ENCODE measurements at regions not wholly inside any gene's neighbourhood (a gene's known extent, or its start where the extent isn't known, plus 50 kb on each side); places are given as distances from the start of the nearest gene placed in this dataset.
"Not testable (repeated sequence)": the region's sequence is repeated elsewhere in the genome, so short reads cannot be mapped to it uniquely, and the experiment has no call there.

GRCh38 chr9:42437057-42437759 lies 253.7 kb downstream of the SPATA31A6 start:
- TF ChIP-seq, protein P1, sequence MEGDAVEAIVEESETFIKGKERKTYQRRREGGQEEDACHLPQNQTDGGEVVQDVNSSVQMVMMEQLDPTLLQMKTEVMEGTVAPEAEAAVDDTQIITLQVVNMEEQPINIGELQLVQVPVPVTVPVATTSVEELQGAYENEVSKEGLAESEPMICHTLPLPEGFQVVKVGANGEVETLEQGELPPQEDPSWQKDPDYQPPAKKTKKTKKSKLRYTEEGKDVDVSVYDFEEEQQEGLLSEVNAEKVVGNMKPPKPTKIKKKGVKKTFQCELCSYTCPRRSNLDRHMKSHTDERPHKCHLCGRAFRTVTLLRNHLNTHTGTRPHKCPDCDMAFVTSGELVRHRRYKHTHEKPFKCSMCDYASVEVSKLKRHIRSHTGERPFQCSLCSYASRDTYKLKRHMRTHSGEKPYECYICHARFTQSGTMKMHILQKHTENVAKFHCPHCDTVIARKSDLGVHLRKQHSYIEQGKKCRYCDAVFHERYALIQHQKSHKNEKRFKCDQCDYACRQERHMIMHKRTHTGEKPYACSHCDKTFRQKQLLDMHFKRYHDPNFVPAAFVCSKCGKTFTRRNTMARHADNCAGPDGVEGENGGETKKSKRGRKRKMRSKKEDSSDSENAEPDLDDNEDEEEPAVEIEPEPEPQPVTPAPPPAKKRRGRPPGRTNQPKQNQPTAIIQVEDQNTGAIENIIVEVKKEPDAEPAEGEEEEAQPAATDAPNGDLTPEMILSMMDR (conservative IDR thresholded peaks at IDR 0.05 in 1 of 2, IDR thresholded peaks at IDR 0.05 in 1 of 2; ENCODE audit: low read depth in 1 of 2, low read length in 2 of 2): not testable (repeated sequence)
- not testable (repeated sequence) for TF ChIP-seq EZH2 (IDR thresholded peaks at IDR 0.05; ENCODE audit: low read length, missing control alignments)

Measured in fibroblast of lung (primary cell).